H4 (cell line): ENCODE measurements at regions not wholly inside any gene's neighbourhood (a gene's known extent, or its start where the extent isn't known, plus 50 kb on each side); places are given as distances from the start of the nearest gene placed in this dataset.
"Not testable (repeated sequence)": the region's sequence is repeated elsewhere in the genome, so short reads cannot be mapped to it uniquely, and the experiment has no call there.

ENCODE experiments used
- DNase-seq: peaks from one replicate; pipeline ENCODE4 v3.0.0-alpha.2; 2015; ENCODE audit warnings: low spot score

- DNase-seq, result no peak
These were observed 504.1 kb upstream of the CDIN1 start for GRCh38 chr15:36075333-36075732.

DNA sequence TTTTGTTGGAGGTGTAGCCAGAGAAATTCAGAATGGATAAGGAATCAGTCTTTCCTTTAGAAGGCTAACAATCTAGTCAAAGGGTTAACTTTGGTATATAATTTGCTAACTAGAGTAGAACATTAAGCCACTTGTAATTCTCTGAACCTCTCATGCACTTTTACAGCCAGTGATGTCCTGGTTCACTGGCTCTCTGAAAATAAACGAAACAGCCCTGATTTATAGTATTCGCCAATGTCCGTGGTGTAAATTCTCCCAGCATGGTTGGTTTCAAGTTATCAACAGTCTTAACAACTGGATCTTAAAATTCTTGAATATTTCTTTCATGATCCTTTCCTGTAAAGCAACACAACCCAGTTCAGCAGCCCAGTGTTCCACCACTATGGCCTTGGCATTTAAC, 500.4 kb upstream of the CDIN1 start:
- DNase-seq, result no peak

GRCh38 chr15:36080759-36081158, 498.7 kb upstream of the CDIN1 start:
- no peak for DNase-seq

GRCh38 chr15:36090286-36090946, 489.0 kb upstream of the CDIN1 start:
- DNase-seq, result no peak

DNA sequence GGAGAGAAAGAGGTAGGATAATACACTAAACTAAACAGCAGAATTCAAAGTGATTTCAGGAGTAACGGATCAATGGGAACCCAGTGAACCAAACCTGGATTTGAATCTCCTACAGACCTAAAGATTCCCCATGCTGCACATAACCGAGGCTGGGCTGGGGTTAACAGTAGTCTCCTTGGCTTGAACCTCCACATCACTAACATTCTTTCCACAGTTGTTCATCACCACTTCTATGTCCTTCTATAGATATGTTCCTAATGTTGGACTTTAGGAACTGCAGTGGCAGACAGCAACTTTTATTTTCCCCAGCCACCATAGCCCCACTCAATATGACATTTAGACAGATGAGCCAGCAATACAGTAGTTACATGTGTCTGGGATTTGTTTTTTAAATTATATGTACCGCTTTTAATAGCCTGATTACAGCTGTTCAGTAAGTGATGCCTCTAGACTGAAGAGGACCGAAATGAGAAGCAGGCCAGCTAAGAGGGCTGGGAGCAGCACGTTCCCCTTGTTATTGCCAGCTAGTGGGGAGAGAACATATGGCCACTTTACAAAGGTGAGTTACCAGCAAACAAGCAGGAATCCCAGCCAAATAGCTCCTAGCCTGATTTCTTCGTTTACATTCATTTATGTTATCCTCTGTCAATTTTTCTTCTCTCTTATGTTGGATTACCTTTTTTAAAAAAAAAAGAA, 472.6 kb upstream of the CDIN1 start:
- DNase-seq, result no peak

- no peak for DNase-seq
These were observed 470.9 kb upstream of the CDIN1 start for GRCh38 chr15:36108541-36108940.

- no peak for DNase-seq
These were observed 469.3 kb upstream of the CDIN1 start for GRCh38 chr15:36109943-36110658.

GRCh38 chr15:36110659-36110993, 468.8 kb upstream of the CDIN1 start:
- DNase-seq, result no peak

- no peak for DNase-seq
These were observed 462.1 kb upstream of the CDIN1 start for GRCh38 chr15:36117296-36117787.

- DNase-seq, result no peak
These were observed 453.2 kb upstream of the CDIN1 start for GRCh38 chr15:36126194-36126593.

DNA sequence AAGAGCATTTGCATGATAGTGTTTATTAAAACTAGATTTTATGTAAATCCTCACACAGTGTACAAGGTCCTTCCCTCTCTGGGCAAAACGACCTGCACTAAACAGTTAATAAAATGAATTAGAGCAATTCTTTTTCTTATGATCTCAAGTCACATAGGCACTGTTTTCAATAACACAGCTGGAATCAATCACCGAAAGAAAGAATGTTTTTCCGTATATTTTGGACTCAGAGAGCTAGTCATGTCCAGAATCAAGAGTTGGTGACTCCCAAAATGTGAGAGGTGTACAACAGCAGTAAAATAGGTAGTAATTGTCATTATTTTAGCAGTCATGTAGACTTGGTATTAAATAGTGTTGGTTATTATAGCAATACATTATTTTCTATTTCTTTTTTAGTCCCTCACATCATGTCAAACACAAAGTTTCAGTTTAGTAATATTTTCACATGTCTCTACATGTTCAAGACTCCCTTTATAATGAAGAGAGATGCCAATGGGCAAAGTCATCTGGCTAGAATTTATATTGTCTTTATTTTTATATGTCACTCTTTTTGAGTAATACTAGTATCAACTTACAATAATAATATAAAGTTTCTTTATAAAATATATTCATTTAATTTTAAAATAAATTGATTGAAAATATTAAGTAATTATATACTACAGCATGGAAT, 448.6 kb upstream of the CDIN1 start:
- no peak for DNase-seq

GRCh38 chr15:36133742-36134141, 445.7 kb upstream of the CDIN1 start:
- no peak for DNase-seq

GRCh38 chr15:36136049-36136448, 443.4 kb upstream of the CDIN1 start:
- no peak for DNase-seq

DNA sequence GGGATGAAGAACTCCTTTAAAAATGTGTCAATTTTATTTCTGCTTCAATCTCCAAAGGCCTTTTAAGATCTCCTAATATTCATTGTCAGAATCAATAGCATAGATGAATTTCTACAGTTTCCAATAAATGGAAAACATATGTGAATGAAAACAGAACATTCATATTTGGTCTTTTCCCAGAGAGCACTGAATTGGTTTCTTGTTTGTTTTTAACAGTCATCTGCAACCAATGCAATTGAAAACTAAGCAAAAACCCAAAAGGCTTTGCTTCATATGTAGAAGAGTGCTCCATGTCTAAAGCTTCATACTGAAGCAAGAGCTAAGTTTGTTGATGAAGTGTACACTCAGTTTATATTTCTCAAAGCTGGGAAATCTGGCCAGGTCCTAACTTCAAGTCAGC, 426.5 kb upstream of the CDIN1 start:
- no peak for DNase-seq

DNA sequence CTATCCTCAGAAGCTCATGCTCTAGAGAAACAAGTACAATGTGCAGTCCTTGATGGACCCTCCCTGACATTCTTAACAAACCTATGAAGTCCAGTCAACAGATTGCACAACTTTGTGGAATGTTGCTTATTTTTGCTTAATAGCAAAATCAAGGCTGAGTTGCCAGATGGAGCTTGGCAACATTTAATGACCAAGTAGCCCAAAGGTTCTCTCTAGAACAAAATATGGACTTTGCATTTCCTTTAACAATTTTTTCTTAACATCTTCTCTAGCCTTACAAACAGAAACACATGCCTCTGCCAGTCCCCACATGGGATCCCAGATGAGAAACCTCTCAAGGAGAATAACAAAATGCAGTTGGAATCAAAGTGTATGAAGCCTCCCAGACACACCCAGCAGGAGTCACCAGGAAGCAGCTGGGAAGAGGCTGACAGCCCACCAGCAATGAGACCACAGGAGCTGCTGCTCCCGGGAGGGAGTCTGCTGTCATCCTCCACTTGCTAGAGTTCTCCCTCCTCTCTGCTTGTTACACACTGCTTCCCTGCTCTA, 422.5 kb upstream of the CDIN1 start:
- no peak for DNase-seq

GRCh38 chr15:36160351-36160750, 419.1 kb upstream of the CDIN1 start:
- DNase-seq, result no peak

GRCh38 chr15:36161108-36161507, 418.3 kb upstream of the CDIN1 start:
- no peak for DNase-seq

DNA sequence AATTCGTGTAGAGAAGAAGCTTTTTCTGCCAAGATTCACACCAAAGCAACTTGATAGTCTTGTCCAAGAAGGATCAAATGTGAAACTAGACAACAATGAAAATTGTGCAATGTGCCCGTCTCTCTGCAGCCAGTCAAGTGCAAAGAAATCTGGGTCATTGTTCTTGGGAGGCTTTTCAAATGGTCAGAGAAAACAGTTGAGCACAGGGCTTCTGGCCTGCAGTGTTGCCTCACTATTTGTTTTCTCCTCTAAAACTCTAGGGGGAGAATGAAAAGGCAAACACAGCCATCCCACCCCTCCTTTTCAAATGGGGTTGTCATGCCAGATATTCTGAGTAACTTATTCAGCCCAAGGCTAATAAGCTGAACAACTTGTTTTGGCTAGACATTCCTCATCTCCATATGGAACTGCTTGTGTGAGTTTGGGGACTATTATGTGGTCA, 417.6 kb upstream of the CDIN1 start:
- DNase-seq, result peak; percentile 45

GRCh38 chr15:36163983-36164382, 415.4 kb upstream of the CDIN1 start:
- DNase-seq, result not testable (repeated sequence)

DNA sequence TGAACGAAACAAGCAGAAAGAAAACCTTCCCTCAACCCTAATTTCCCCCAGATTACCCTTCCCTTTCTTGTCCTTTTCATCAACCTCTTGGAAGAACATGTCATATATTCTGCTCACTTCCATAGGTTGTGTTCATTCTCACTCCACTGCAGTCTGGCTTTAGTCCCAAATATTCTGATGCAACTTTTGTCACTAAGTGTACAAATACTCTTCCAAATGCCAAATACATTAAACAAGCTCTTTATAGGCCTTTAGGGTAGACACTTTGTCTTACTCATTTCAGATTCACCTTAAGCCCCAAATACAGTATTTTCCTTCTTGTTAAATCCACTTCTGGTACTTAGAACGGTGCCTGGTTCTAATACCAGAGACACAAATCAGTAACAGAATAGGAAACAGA, 406.5 kb upstream of the CDIN1 start:
- DNase-seq, result no peak

DNA sequence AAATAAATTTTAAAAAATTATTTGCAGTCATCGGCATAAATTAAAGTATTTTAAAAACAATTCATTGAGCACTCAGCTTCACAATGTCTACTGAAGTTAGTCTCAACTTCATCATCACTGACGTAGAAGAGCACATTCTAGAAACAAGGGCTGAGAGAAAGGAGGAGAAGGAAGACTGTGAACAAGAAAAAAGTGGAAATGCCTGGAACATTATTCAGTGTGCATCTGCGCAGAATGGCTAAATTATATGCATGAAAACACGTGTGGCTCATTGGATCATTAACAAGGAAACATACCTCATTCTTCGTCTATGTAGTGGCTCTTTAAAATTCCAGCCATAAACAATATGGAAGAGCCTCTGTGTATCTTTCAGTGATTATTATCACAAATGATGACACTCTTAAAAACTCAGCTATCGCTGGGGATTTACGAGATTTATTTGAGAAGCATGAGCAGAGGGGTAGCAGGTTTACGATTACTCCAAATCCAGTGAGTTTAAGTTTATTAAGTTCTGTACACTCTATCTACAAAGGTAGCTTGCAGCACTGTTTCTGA, 404.2 kb upstream of the CDIN1 start:
- DNase-seq, result no peak
